Activated CD8-positive, alpha-beta T cell treated with anti-CD3 and anti-CD28 coated beads for 36 hours (primary cell): ENCODE measurements at regions not wholly inside any gene's neighbourhood (a gene's known extent, or its start where the extent isn't known, plus 50 kb on each side); places are given as distances from the start of the nearest gene placed in this dataset.

Source experiments
- ATAC-seq: fragments of 200-7000 bp; cut with Tn5 transposase; one replicate; pipeline ENCODE4 v1.10.0; 2021; ENCODE audit warnings: mild to moderate bottlenecking, moderate library complexity
- CTCF ChIA-PET: fragments of 350-600 bp; sonication (Branson Sonifier 250); formaldehyde crosslinking; loops from one replicate; lab custom pipeline; 2021; ENCODE audit warnings: antibody characterized with exemption; lab: Charles Lee
- POLR2A ChIA-PET: fragments of 350-600 bp; sonication (Branson Sonifier 250); formaldehyde crosslinking; loops from one replicate; lab custom pipeline; 2021; ENCODE audit warnings: antibody characterized with exemption; lab: Charles Lee
- DNase-seq: peaks from one replicate; pipeline ENCODE4 v3.0.0-alpha.2; 2020
- H3K27ac Mint-ChIP-seq: one replicate; pipeline ENCODE4 v1.8.0; 2021; ENCODE audit warnings: mild to moderate bottlenecking, mixed read lengths
- H3K27me3 Mint-ChIP-seq: one replicate; pipeline ENCODE4 v1.8.0; 2021; ENCODE audit warnings: mixed read lengths
- H3K36me3 Mint-ChIP-seq: one replicate; pipeline ENCODE4 v1.8.0; 2021; ENCODE audit warnings: low read depth, mixed read lengths
- H3K4me1 Mint-ChIP-seq: one replicate; pipeline ENCODE4 v1.8.0; 2021; ENCODE audit warnings: low read depth, mixed read lengths
- H3K4me3 Mint-ChIP-seq: one replicate; pipeline ENCODE4 v1.8.0; 2021; ENCODE audit warnings: mild to moderate bottlenecking, moderate library complexity, mixed read lengths
- H3K9me3 Mint-ChIP-seq: one replicate; pipeline ENCODE4 v1.8.0; 2021; ENCODE audit warnings: mixed read lengths
- intact Hi-C: fragments of 100-400 bp; cut with micrococcal nuclease; formaldehyde crosslinking; loops from one replicate; pipeline ENCODE4 v1.10.0; 2022
- TF ChIP-seq, protein P1 (sequence below): fragments of 200-600 bp; IDR thresholded peaks from one replicate; pipeline ENCODE4 v1.8.0; 2022; ENCODE audit warnings: antibody characterized with exemption, mild to moderate bottlenecking

DNA sequence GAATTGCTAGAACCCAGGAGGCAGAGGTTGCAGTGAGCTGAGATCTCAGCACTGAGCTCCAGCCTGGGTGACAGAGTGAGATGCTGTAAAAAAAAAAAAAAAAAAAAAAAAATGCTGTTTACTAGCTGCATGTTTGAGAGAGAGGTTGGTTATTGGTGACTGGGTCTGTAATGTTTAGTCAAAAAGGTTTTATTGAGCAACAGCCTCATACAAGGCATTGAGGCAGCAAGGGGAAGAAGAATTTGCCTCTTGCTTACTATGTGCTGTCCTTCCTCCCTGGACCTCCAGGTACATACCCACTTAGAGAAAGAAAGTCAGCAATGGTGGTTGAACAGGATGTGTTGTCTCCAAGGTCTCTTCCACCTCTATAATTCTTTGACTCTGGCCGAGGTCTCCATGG, 140.7 kb upstream of the SPRY4 start:
- intact Hi-C loops, result no loop called here
- Mint-ChIP-seq H3K4me1 (peaks cover 3% of the 10 kb centered on the region), H3K4me3 (no peak overlapping the region), H3K36me3 (no peaks in the 10 kb centered on the region), H3K27ac (no peak overlapping the region), H3K9me3 (no peaks in the 10 kb centered on the region), H3K27me3 (no peaks in the 10 kb centered on the region)
- ChIA-PET CTCF (interaction anchor here (0.6 to 1.4 kb wide), 2 partner anchors 82 to 291 kb away, joined by 3 read pairs; no protein-coding TSS in a partner anchor), POLR2A (no interaction called here)
- TF ChIP-seq, protein P1, sequence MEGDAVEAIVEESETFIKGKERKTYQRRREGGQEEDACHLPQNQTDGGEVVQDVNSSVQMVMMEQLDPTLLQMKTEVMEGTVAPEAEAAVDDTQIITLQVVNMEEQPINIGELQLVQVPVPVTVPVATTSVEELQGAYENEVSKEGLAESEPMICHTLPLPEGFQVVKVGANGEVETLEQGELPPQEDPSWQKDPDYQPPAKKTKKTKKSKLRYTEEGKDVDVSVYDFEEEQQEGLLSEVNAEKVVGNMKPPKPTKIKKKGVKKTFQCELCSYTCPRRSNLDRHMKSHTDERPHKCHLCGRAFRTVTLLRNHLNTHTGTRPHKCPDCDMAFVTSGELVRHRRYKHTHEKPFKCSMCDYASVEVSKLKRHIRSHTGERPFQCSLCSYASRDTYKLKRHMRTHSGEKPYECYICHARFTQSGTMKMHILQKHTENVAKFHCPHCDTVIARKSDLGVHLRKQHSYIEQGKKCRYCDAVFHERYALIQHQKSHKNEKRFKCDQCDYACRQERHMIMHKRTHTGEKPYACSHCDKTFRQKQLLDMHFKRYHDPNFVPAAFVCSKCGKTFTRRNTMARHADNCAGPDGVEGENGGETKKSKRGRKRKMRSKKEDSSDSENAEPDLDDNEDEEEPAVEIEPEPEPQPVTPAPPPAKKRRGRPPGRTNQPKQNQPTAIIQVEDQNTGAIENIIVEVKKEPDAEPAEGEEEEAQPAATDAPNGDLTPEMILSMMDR, result no peak
- no peak for DNase-seq
- ATAC-seq, result no peak

DNA sequence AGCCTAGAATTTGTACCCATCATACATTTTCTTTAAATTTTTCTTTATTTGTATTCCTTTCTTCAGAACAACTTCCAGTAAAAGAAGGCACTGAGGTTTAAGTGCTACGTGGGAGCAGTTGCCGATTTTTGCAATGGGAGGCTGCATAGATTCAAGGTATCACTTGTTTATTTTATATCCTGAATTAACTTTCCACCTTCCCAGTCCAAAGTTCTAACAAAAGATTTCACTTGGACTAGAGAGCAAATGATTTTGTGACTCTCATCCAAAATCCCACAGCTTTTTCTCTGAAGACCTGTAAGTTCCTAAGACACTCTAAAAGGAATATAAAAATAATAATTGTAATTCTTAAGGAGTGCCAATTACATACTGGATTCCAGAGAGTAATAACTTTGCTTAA, 139.1 kb upstream of the SPRY4 start:
- ATAC-seq, result no peak
- TF ChIP-seq, protein P1, result no peak
- ChIA-PET CTCF (no interaction called here), POLR2A (no interaction called here)
- Mint-ChIP-seq H3K36me3 (no peaks in the 10 kb centered on the region), H3K27me3 (no peaks in the 10 kb centered on the region), H3K4me1 (peaks cover 3% of the 10 kb centered on the region), H3K9me3 (peaks cover under 1% of the 10 kb centered on the region), H3K27ac (no peak overlapping the region), H3K4me3 (no peak overlapping the region)
- no peak for DNase-seq
- intact Hi-C loops, result no loop called here

DNA sequence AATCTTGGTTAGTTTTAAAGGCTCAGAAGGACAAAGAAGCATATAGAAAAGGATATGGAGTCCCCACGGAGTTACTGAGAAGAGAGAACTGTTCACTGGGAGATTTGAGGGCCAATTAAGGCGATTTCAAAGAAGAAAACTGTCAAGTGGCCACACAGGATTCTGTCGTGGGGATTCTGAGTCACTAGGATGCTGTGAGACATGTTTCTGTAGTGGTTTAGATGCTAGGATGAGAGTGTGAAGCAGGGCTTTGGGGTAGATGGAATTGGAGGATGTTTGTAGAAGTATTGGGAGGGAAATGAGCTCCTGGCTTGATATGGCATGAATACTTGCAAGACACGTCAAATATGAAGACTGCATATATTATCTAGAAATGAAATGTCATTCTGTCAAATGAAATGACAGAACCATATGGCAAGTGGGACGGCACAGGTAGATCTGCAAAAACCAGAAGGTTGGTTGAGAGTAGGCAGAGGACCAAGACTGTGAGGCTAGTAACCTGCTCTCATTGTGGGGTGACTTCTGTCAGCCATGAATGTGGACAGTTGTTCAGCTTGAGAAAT, 136.3 kb upstream of the SPRY4 start:
- DNase-seq (no peak), ATAC-seq (no peak)
- H3K36me3 Mint-ChIP-seq, result no peaks in the 10 kb centered on the region
- ChIA-PET CTCF (interaction anchor here (1.0 to 1.2 kb wide), 2 partner anchors 88 to 134 kb away, joined by 3 to 5 read pairs; no protein-coding TSS in a partner anchor), POLR2A (no interaction called here)
- H3K4me3 Mint-ChIP-seq, result no peak overlapping the region
- H3K9me3 Mint-ChIP-seq, result peaks cover 4% of the 10 kb centered on the region
- intact Hi-C loops, result no loop called here
- no peak overlapping the region for H3K27ac Mint-ChIP-seq
- H3K27me3 Mint-ChIP-seq, result no peaks in the 10 kb centered on the region
- TF ChIP-seq, protein P1, result no peak
- H3K4me1 Mint-ChIP-seq, result peaks cover 3% of the 10 kb centered on the region

DNA sequence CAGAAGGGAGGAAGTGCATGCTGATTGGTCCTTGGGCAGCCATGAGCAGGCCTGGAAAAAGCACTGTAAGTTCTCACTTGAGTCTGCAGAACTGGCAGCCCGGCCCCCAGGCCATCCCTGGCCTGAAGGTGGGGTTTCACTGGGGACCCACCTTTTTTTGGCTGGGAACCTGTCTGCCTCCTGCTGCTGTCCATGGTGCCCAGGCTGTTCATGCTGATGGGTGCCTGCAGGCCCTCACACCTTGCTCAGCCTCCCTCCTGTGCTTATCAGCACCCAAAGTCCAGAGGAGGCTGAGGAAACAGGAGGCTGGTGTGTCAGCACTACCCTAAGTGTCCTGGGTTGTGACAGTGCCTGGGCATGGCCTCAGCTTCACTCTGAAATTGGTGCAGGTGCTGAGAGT, 134.4 kb upstream of the SPRY4 start:
- H3K4me1 Mint-ChIP-seq, result peaks cover 9% of the 10 kb centered on the region
- TF ChIP-seq, protein P1, result no peak
- no peak overlapping the region for H3K4me3 Mint-ChIP-seq
- peaks cover 4% of the 10 kb centered on the region for H3K9me3 Mint-ChIP-seq
- no peak for ATAC-seq
- H3K27me3 Mint-ChIP-seq, result no peaks in the 10 kb centered on the region
- intact Hi-C loops, result no loop called here
- H3K36me3 Mint-ChIP-seq, result no peaks in the 10 kb centered on the region
- POLR2A ChIA-PET, result no interaction called here
- no peak for DNase-seq
- no peak overlapping the region for H3K27ac Mint-ChIP-seq
- CTCF ChIA-PET, result no interaction called here

DNA sequence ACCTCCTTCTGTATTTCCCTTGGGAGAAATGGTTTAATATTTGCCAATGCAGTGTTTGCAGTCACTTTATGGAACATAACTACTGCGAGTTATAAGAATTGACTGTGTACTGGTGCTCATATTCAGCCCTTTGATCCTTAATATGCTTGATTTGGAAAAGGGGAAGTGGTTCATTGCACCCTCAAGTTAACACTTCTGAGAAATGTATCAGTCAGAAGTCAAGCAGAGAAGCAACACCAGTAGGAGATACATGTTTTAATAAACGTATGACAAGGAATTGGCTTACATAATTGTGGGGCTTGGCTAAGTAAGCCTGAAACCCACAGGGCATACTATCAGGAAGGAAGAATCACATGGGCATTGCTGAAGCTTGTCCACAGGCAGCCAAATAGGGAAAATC, 131.0 kb upstream of the SPRY4 start:
- peaks cover 7% of the 10 kb centered on the region for H3K9me3 Mint-ChIP-seq
- no peak overlapping the region for H3K4me3 Mint-ChIP-seq
- ATAC-seq (peak; percentile 17), DNase-seq (no peak)
- no peak overlapping the region for H3K27ac Mint-ChIP-seq
- TF ChIP-seq, protein P1, result no peak
- H3K27me3 Mint-ChIP-seq, result no peaks in the 10 kb centered on the region
- peaks cover 7% of the 10 kb centered on the region for H3K4me1 Mint-ChIP-seq
- intact Hi-C loops, result no loop called here
- ChIA-PET CTCF (no interaction called here), POLR2A (no interaction called here)
- no peaks in the 10 kb centered on the region for H3K36me3 Mint-ChIP-seq
